ENCODE measurements at regions not wholly inside any gene's neighbourhood (a gene's known extent, or its start where the extent isn't known, plus 50 kb on each side); places are given as distances from the start of the nearest gene placed in this dataset.

GRCh38 chr18:75854808-75855207 lies 427.3 kb upstream of the SMIM21 start:
- Histone ChIP-seq H2AFZ (ENCODE audit: low read length) (no peak overlapping the region), H3K79me2 (ENCODE audit: insufficient read depth, low read depth, low read length) (no peaks in the 10 kb centered on the region), H3K27ac (ENCODE audit: low read depth, low read length, poor library complexity, severe bottlenecking) (no peak overlapping the region), H4K20me1 (ENCODE audit: insufficient read depth, low read length) (no peaks in the 10 kb centered on the region), H3K9me3 (ENCODE audit: low read length) (no peaks in the 10 kb centered on the region), H3K4me1 (ENCODE audit: insufficient read depth, low read length, poor library complexity, severe bottlenecking) (no peaks in the 10 kb centered on the region), H3K4me2 (ENCODE audit: low read length) (no peak overlapping the region), H3K9me2 (ENCODE audit: insufficient read depth, low read length) (no peaks in the 10 kb centered on the region), H3K36me3 (ENCODE audit: insufficient read depth, low read length) (no peaks in the 10 kb centered on the region), H3K4me3 (ENCODE audit: low read depth, low read length, poor library complexity, severe bottlenecking) (no peak overlapping the region)
- no peak for DNase-seq (ENCODE audit: low spot score)
- TF ChIP-seq, protein P1, sequence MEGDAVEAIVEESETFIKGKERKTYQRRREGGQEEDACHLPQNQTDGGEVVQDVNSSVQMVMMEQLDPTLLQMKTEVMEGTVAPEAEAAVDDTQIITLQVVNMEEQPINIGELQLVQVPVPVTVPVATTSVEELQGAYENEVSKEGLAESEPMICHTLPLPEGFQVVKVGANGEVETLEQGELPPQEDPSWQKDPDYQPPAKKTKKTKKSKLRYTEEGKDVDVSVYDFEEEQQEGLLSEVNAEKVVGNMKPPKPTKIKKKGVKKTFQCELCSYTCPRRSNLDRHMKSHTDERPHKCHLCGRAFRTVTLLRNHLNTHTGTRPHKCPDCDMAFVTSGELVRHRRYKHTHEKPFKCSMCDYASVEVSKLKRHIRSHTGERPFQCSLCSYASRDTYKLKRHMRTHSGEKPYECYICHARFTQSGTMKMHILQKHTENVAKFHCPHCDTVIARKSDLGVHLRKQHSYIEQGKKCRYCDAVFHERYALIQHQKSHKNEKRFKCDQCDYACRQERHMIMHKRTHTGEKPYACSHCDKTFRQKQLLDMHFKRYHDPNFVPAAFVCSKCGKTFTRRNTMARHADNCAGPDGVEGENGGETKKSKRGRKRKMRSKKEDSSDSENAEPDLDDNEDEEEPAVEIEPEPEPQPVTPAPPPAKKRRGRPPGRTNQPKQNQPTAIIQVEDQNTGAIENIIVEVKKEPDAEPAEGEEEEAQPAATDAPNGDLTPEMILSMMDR (conservative IDR thresholded peaks at IDR 0.05; ENCODE audit: low read length) = no peak
- TF ChIP-seq EZH2phosphoT487 (IDR thresholded peaks at IDR 0.05; ENCODE audit: borderline replicate concordance, low read depth, low read length) = no peak
- CTCF ChIA-PET (ENCODE audit: unreplicated experiment) = no interaction called here
- BruUV-seq (replicated peaks) = no TSS peak
- POLR2A ChIA-PET = no interaction called here
- intact Hi-C loops (cut with micrococcal nuclease; ENCODE audit: unreplicated experiment) = no loop called here

- DNase-seq (ENCODE audit: low spot score) = peak; percentile 4
- H3K36me3 ChIP-seq (ENCODE audit: insufficient read depth, low read length) = no peaks in the 10 kb centered on the region
- H3K79me2 ChIP-seq (ENCODE audit: insufficient read depth, low read depth, low read length) = no peaks in the 10 kb centered on the region
- H3K4me3 ChIP-seq (ENCODE audit: low read depth, low read length, poor library complexity, severe bottlenecking) = no peak overlapping the region
- H2AFZ ChIP-seq (ENCODE audit: low read length) = no peak overlapping the region
- intact Hi-C loops (cut with micrococcal nuclease; ENCODE audit: unreplicated experiment) = no loop called here
- BruUV-seq (replicated peaks) = no TSS peak
- ChIA-PET CTCF (ENCODE audit: unreplicated experiment) (no interaction called here), POLR2A (no interaction called here)
- H3K9me3 ChIP-seq (ENCODE audit: low read length) = no peaks in the 10 kb centered on the region
- H3K9me2 ChIP-seq (ENCODE audit: insufficient read depth, low read length) = no peaks in the 10 kb centered on the region
- H4K20me1 ChIP-seq (ENCODE audit: insufficient read depth, low read length) = no peaks in the 10 kb centered on the region
- no peak overlapping the region for H3K4me2 ChIP-seq (ENCODE audit: low read length)
- H3K4me1 ChIP-seq (ENCODE audit: insufficient read depth, low read length, poor library complexity, severe bottlenecking) = no peaks in the 10 kb centered on the region
- no peak overlapping the region for H3K27ac ChIP-seq (ENCODE audit: low read depth, low read length, poor library complexity, severe bottlenecking)
- no peak for TF ChIP-seq EZH2phosphoT487 (IDR thresholded peaks at IDR 0.05; ENCODE audit: borderline replicate concordance, low read depth, low read length)
- TF ChIP-seq, protein P1 (conservative IDR thresholded peaks at IDR 0.05; ENCODE audit: low read length) = peak; percentile 72
Measured at GRCh38 chr18:75854174-75854573, 426.7 kb upstream of the SMIM21 start.

DNA sequence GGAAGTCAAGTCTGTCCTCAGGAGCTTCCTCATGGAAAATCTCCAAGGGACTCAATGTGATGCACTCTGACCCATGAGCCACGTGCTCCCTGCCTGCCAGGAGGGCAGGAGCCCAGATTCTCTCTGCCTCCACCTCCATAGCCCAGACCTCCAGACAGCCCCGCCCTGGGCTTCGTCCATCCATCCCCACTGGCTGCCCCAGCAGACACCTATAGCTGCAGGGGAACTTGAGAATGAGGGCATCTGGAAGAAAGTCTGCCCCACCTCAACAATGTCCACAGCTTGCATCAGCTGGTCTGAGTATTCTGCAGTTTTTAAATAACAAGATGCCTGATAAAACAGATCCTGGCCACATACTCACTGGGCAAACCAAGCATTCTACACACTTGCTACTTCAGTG lies 418.8 kb upstream of the SMIM21 start:
- no peaks in the 10 kb centered on the region for H3K9me3 ChIP-seq (ENCODE audit: low read length)
- intact Hi-C loops (cut with micrococcal nuclease; ENCODE audit: unreplicated experiment) = no loop called here
- no peak overlapping the region for H3K4me3 ChIP-seq (ENCODE audit: low read depth, low read length, poor library complexity, severe bottlenecking)
- no peaks in the 10 kb centered on the region for H3K36me3 ChIP-seq (ENCODE audit: insufficient read depth, low read length)
- no peaks in the 10 kb centered on the region for H4K20me1 ChIP-seq (ENCODE audit: insufficient read depth, low read length)
- H3K4me1 ChIP-seq (ENCODE audit: insufficient read depth, low read length, poor library complexity, severe bottlenecking) = no peaks in the 10 kb centered on the region
- CTCF ChIA-PET (ENCODE audit: unreplicated experiment) = no interaction called here
- H3K9me2 ChIP-seq (ENCODE audit: insufficient read depth, low read length) = no peaks in the 10 kb centered on the region
- no peak for DNase-seq (ENCODE audit: low spot score)
- no peaks in the 10 kb centered on the region for H3K79me2 ChIP-seq (ENCODE audit: insufficient read depth, low read depth, low read length)
- no peak overlapping the region for H3K4me2 ChIP-seq (ENCODE audit: low read length)
- POLR2A ChIA-PET = no interaction called here
- no peak overlapping the region for H2AFZ ChIP-seq (ENCODE audit: low read length)
- TF ChIP-seq, protein P1 (conservative IDR thresholded peaks at IDR 0.05; ENCODE audit: low read length) = no peak
- no peak for TF ChIP-seq EZH2phosphoT487 (IDR thresholded peaks at IDR 0.05; ENCODE audit: borderline replicate concordance, low read depth, low read length)
- H3K27ac ChIP-seq (ENCODE audit: low read depth, low read length, poor library complexity, severe bottlenecking) = no peak overlapping the region
- no TSS peak for BruUV-seq (replicated peaks)
